HG02852 (cell line): ENCODE measurements at regions not wholly inside any gene's neighbourhood (a gene's known extent, or its start where the extent isn't known, plus 50 kb on each side); places are given as distances from the start of the nearest gene placed in this dataset.

Source experiments
- ATAC-seq: cut with Tn5 transposase; IDR thresholded peaks from one replicate; pipeline ENCODE4 v1.9.1; 2021; ENCODE audit warnings: mild to moderate bottlenecking, moderate library complexity; ENCODE audit not compliant: unreplicated experiment

DNA sequence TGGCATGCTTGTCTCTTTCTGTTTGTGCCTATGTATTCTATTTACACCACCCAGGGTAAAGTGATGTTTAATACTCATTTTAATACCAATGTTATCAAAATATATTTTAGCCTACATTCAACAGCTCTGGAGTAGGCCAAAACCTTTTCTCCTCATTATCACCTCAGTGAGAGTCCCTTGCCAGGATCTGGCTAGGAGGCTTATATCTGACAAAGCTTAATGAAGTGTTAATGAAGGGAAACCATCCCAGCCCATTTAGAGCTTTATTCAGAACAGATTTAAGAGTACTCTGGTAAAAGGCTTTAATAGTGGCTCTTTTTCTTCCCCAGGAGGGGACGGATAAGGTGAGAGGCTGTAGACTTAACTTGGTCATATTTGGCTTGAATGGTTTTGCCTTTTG, 137.6 kb downstream of the GRIN2B start:
- no peak for ATAC-seq

DNA sequence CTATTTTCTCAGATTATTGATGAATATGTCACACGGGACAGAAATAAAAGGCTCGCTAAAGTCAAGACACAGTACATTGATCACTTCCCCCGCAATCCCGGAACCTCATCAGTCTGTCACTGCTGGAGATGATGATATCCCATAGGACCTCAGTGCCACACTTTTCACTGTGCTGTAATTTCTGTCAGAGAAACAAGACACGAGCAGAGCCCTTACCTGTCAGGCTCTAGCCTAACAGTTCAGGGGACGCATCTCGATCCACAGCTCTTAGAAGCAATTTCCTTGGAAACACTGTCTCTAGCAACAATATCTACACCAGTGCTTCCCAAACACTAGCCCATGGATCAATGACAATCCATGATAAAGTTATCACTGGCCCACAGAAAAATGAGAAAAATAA, 140.0 kb downstream of the GRIN2B start:
- no peak for ATAC-seq

DNA sequence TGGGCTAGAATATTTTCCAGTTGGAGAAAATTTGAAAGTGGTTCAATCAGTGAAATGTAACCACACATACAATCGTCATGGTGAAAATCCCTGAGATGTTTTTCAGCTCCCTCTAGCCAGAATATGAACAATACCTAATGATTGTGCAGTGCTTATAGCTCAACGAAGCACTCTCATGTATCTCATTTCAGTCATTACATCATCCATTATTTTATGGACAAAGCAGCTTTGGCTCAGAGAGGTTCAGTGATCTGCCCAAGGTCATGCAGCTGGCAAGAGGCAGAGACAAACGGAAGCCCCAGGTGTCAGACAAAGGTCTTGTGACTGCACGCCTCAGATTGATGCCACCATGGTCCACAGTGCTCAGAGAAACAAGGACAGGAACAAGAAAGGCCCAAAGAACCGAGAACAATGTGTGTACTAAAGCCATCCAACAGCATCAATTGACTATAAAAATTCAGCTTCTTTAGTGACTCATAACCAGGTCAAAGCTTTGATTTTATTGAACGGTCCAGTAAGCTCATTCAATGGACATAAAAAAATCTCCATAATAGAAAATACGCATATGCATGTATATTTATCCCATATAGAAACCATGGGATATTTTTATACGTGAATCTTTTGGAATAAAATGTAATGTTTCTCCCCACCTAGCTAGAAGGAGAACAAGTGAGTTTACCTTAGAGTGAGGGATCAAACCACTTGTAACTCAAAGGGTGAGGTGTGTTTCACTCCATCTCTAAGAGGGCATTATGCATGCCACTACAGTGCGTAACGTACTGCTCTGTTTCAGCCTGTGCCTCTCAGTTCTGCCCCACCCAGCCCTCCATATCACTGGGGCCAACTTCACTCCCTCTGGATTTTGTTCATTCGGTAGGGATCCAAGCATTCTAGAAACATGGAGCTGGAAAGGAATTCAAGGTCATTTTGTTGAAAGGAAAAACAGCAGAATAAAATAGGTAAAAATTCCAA, 141.8 kb downstream of the GRIN2B start:
- no peak for ATAC-seq

- no peak for ATAC-seq
Measured at GRCh38 chr12:13836099-13836498, 145.3 kb downstream of the GRIN2B start.

GRCh38 chr12:13835652-13836051, 145.8 kb downstream of the GRIN2B start:
- ATAC-seq, result no peak

DNA sequence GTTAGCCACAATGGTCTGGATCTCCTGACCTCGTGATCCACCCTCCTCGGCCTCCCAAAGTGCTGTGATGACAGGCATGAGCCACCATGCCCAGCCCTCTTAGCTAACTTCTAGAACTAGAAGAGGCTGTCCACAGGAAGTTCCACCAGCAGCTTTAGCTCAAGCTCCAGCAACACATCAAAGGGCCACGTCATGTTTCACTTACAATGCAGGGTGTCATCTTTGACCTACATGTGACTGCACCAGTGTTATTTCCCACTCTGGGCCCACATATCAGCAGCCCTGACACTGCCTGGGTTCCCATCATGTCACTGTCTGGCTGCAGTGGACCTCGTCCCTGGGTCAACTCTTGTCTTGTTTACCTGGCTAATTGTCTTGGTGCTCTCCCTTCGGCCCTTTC, 147.2 kb downstream of the GRIN2B start:
- ATAC-seq, result no peak

- ATAC-seq, result no peak
Measured at GRCh38 chr12:13817131-13817530, 164.3 kb downstream of the GRIN2B start.

- no peak for ATAC-seq
Measured at GRCh38 chr12:13816394-13816793, 165.0 kb downstream of the GRIN2B start.

- ATAC-seq, result no peak
Measured at GRCh38 chr12:13812168-13812567, 169.2 kb downstream of the GRIN2B start.

DNA sequence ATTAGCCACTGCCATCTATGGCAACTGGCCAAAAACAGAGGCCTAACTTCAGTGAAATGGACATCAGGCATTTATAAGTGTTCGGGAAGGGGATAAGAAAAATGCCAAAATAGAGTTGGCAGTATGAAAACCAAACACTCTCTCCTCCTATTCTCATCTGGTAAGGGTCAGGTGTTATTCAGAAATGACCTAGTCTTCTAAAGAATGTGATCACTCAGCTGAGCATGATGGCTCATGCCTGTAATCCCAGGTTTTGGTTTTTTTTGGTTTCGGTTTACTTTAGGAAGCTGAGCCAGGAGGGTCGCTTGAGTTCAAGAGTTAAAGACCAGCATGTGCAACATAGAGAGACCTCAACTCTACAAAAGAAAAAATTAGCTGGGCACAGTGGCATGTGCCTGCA, 170.3 kb downstream of the GRIN2B start:
- no peak for ATAC-seq

DNA sequence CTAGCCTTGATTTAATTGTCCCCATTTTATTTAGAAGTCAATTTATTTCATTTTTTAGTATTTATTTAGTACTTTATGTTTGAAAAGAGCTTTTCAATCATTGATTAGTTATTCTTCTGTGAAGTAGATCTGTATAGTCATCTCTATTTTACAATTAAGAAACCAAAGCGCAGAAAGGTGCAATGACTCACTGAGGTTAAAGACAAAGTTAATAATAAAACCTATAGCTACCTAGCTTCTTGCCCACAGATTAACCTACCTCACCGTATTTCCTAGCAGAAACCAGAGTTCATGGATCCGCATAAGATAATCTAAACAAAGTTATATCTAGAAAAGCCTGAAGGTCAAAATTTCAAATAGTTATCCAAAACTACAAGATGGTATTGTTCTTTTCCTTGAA, 176.4 kb downstream of the GRIN2B start:
- ATAC-seq, result no peak

GRCh38 chr12:13801543-13801942, 179.9 kb downstream of the GRIN2B start:
- ATAC-seq, result no peak

DNA sequence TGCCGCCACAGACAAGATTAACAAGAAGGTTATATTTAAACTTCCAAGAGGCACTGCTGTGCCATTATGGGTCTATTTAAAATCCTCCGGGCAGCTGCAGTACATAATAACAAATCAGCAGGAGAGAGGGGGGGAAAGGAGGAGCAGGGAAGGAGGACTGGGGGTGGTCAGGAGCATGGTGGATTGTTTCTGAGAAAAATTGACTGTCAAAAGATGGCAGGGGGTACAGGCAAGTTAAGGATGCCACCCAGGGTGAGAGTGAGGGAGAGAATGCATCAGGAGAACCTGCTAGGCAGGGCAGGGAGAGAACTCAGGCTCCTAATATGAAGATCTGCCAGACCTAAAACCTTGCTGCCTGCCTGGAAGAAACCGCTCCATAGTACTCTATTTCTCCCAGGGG, 181.8 kb downstream of the GRIN2B start:
- ATAC-seq, result no peak

- no peak for ATAC-seq
Measured at GRCh38 chr12:13798162-13798561, 183.2 kb downstream of the GRIN2B start.

GRCh38 chr12:13794706-13795105, 186.7 kb downstream of the GRIN2B start:
- no peak for ATAC-seq

DNA sequence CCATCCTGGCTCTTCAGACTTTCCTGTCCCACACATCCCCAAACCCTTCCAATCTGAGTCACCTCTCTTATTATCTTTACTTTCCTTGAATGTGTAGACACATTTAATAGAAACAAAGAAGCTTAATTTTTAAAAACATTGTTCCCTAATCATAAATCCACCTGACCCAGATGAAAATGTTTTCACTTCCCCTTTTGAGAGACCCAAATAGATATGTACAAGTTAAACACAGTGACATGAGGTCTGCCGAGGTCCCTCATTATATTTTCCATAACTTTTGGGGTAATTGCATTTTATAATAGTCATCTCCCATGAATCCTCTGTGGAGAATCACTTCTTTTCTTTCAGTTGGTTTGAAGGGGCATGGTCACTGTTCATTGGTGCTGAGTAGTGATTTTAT, 191.1 kb downstream of the GRIN2B start:
- no peak for ATAC-seq

- no peak for ATAC-seq
Measured at GRCh38 chr12:13788626-13789025, 192.8 kb downstream of the GRIN2B start.

DNA sequence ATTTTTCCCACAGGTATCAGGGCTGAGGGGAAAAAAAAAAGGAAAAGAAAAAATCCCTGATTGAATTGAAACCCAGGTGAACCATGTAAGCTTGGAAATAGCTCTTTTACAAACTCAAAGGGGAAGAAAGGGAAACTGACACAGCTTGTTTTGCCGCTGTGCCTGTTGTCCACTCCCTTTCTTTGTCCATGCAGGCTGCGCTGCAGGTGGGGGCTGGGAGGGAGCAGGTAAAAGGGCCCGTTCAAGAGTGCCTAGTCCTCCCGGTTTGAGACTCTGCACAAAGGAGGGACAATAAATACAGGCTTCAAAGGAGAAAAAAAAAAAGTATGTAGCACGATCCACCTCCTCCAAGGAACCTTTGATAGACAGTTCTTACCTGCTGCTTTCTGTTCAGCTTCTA, 194.8 kb downstream of the GRIN2B start:
- ATAC-seq, result no peak

- ATAC-seq, result no peak
Measured at GRCh38 chr12:13784504-13784903, 196.9 kb downstream of the GRIN2B start.

GRCh38 chr12:13780453-13780852, 200.9 kb downstream of the GRIN2B start:
- ATAC-seq, result no peak

- ATAC-seq, result no peak
Measured at GRCh38 chr12:13777374-13777773, 204.0 kb downstream of the GRIN2B start.

- ATAC-seq, result no peak
Measured at GRCh38 chr12:13772264-13772663, 209.1 kb downstream of the GRIN2B start.

GRCh38 chr12:13770576-13770975, 210.8 kb downstream of the GRIN2B start:
- no peak for ATAC-seq
